Right renal cortex interstitium (tissue), 3 donors: ENCODE measurements at regions not wholly inside any gene's neighbourhood (a gene's known extent, or its start where the extent isn't known, plus 50 kb on each side); places are given as distances from the start of the nearest gene placed in this dataset.

Experiments
- DNase-seq, 3 donors: peaks; one replicate each; pipeline ENCODE4 v3.0.0-alpha.2; 2013; ENCODE audit warnings: low read depth in 3 of 3, low spot score in 2 of 3

DNA sequence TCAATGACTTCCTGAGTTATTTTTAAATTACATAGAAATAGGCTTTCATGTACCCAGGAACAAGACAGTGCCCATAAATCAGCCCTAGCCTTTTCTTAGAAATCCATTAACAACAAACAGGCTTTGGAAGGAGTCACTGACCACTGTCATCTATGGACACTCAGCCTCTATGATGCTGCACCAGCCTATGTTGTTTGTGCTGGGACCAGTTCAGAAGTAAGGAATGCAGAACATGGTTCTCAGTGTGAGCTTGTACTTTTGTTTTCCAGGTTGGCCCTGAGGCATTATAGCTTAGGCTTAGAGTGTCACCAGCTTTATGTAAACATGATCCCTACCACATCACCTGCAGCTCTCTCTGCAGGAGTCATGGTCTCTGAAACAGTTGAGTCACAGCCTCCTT, 335.7 kb upstream of the CDH7 start:
- DNase-seq, result peak in 1 of 3 donors; percentile 6

DNA sequence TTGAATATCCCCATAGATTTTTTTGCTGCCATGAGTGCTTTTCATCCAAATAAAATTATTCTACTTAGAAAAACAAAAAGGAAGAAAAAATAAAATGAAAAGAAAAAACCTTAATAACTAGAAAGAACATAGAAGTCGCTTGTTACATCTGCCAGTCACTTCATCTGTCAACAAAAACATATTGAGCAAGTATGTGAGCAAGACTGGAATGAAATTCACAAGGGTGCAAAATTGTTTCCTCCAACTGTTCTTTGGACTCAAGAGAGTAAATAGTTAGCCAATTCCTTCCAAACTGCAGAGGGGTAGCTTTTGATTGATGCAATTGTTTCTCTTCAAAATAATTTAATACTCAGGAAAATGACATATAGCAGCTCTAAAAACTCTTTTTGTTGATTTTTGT, 336.3 kb upstream of the CDH7 start:
- DNase-seq, result no peak

DNA sequence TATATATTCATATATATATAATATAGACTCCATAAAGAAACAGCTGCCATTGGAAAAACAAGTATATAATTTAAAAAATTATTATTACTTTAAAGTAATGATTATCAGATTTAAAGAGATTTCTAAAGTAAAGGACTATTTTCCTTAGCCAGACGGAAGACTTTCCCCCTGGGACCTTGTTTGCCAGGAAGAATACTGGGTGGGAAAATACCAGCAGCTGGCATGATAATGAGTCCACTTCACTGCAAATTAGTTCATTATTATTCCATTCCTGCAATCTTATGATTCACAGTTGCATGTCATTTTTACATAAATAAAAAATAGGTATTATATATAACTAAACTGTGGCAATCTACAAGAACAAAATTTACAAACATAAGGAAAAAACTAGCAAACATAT, 339.8 kb upstream of the CDH7 start:
- DNase-seq, result no peak

GRCh38 chr18:65409261-65409660, 341.6 kb upstream of the CDH7 start:
- DNase-seq, result no peak

GRCh38 chr18:65403534-65403933, 347.3 kb upstream of the CDH7 start:
- DNase-seq, result no peak

DNA sequence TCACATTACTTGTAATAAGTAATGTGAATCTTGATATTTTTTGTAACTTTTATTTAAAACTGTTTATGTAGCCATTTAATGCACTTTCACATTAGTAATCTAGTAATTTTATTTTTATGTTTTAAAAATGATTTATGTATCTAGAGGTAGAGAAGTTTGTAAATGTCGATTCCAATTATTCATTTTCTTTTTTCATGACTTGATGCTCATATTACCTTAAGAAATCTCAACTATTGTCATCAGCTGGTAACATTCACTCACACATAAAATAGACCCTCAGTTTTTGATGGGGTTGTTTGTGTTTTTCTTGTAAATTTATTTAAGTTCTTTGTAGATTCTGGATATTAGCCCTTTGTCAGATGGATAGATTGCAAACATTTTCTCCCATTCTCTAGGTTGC, 351.7 kb upstream of the CDH7 start:
- DNase-seq, result no peak

- DNase-seq, result no peak
Observed at GRCh38 chr18:65398347-65399075, 352.3 kb upstream of the CDH7 start.

DNA sequence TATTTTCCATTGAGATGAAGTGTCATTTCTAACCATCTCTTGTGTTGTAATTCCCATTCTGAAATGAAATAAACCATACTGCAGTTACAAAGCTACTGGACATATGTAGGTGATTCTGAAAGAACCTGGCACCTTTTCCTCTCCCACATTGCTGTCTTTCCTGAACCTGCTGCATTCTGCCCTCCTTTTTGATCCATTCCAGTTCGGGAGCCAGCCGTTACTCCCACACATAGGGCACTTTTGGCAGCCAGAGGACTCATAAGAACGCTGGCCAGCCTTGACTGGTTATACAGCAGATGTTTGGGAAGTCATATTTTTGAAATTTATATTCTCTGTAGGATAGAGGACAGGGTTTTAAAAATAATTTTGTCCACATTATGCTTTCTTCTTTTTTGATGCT, 369.8 kb upstream of the CDH7 start:
- no peak for DNase-seq

DNA sequence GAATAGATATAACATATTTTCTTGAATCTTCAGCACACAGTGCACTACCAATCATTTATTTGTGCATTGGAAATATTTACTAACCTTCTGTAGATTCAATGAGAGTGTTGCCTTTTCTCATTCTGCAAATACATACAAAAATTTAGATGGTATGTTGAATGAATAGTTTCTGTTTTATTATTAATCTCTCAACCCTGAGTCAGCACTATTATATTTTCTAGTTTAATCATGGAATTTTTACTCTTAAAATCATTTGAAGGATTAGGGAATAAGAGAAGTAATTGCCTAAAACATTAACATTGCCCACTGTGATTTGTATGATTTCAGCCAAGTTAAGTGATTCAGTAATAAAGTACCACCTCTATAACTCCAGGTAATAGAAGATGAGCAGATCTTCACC, 370.2 kb upstream of the CDH7 start:
- no peak for DNase-seq

GRCh38 chr18:65372904-65373303, 377.9 kb upstream of the CDH7 start:
- no peak for DNase-seq

DNA sequence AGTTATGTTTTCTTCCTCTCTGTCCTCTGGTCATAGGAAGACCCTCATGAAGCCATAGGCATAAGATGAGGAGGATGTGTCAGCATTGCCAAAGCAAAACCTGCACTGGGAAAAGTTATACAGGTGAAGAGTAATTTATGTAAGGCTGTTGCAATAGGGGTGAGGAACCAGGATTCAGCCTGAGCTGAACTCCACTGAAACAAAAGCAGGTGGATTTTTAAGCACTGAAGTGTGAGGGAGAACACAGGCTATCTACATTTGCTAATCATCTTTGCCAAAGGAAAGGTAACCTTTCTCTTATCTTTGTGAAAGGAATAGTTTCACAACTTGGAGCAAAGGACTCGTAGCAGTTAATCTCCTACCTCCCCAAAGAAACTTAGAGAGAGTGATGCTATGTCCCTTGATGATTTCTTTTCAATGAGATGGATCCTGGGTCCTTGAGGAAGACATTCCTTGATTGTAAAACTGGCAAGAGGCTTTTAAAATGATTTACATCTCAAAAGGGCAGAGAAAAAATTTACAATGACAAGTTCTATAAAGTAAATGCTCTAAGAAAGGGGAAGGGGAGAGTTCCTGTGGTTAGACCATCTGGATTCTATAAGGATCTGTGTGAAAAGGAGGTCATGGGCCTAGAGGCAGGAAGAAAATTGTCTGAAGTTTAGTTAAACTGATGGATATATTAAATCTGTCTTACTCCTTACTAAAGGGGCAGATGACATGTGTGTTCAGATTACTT, 385.4 kb upstream of the CDH7 start:
- DNase-seq, result peak in 1 of 3 donors; percentile 12

DNA sequence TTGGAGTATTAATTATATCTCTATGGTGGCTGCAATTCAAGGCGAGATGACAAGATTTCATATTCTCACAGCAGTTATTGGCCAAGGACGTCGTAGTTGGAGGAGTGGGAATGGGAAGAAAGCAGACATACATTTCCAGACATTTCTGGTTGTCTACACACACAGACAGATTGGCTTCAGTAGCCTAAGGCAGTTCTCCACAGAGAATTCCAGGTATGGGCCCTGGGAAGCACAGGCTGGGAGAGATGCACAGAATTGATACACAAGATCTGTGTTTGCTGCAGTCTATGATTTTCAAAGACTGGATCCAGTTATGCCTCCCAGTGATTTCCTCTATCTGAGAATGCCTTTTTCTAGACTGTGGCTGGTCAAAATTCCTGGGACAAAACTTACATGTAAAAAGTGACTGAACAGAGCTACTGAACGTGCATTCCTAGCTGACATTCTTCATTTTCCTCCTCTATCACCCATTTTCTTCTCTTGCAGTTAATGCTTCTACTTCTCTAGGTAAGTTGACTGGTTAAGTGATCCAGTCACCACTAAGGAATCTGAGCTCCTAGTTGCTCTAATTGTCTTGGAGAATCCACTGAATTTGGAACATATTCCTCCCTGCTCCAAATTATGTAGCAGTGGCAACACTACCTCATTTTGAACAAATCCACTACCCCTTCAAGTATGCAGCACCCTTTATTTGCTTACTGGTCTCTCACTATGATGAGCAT, 386.7 kb upstream of the CDH7 start:
- no peak for DNase-seq

DNA sequence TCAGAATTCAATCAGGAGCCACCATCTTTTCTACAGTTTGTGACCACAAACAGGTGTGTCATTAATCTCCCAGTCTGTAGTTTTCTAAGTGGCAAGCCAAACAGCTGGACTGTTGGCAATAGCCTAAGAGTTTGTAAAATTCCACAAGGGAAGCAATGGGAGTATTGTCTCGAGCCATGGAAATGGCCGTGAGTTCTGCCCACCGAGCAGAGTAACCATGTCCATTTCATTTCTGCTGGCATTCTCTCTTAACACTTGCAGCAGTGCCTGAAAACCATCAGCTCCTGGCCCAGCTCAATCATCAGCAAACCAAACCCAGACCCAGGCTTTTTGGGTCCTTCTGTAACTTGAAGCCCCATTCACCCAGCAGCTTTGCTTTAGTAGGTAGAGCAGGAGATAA, 387.8 kb upstream of the CDH7 start:
- no peak for DNase-seq

- DNase-seq, result no peak
Observed at GRCh38 chr18:65359479-65359878, 391.3 kb upstream of the CDH7 start.

DNA sequence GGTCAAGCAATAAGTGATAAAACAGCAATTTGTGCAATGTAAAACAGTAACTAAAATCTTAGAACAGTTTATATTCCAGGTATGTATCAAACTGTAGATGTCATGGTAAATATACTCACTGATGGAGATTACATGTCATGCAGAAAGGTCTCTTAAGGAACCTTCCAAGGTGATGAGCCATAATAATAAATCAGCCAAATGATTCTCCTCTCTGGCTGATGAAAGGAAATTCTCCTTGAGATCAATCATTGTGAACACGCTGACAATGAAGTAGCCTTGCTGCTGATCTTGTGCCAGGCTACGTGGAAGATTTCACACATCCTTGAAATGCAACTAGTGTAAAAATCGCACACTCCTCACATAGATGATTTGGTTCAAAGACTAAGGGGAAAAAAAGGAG, 392.5 kb upstream of the CDH7 start:
- DNase-seq, result no peak

- no peak for DNase-seq
Observed at GRCh38 chr18:65352186-65352585, 398.6 kb upstream of the CDH7 start.

DNA sequence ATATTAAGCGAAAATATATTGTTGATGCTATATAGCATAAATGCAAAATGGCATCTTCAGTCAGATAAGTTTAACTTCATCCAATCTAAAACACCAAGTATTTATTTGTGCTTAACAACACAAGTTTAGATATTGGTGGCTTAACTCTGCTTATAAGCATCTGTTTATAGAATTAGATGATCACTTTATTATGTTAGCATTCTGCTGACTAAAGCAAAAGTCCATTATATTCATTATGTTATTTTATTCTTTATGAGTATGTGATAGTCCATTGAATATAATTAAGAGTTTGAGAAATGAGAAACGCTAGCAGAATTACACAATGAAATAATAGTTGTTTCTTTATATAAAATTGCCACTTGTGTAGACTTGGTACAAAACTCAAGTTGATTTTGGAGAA, 401.2 kb upstream of the CDH7 start:
- no peak for DNase-seq

DNA sequence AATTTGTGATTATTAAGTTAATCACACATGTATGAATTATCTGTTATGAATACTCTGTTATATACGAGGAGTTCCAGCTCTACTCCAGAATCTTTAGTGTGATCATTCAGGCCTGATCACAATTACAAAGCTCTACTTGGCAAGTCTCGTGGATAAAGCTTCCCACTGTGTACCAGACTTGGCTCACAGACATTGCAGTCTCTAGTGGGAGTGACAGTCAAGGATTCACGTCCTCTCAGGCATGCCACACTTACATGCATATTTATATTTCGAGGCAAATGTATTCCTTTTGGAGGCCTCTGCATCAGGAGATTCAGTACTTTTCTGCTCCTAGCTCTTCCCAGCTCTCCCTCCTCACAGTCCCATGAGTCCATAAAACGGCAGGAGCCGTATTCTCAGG, 403.4 kb upstream of the CDH7 start:
- DNase-seq, result no peak

GRCh38 chr18:65346086-65346485, 404.7 kb upstream of the CDH7 start:
- DNase-seq, result no peak

- DNase-seq, result no peak
Observed at GRCh38 chr18:65343571-65343970, 407.2 kb upstream of the CDH7 start.

- no peak for DNase-seq
Observed at GRCh38 chr18:65336411-65336810, 414.4 kb upstream of the CDH7 start.

DNA sequence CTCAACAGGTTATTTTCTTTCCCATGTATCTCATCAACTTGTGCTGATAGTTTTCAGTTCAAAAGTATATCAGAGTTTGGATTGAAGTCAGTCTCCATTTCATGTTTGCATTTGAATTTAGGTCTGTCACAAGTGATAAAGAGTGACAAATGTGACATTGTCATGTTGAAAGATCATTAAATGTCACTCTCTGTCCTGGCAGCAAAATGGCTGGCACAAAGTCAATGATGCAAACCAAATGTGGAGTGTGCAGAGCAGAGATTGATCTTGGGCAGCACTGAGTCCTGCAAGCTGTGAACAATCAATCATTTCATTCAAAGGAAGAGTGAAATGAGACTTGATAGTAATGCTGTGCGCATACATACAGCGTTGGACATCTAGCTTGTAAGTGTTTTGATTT, 421.8 kb upstream of the CDH7 start:
- no peak for DNase-seq
